GM23338 (cell line): ENCODE measurements at regions not wholly inside any gene's neighbourhood (a gene's known extent, or its start where the extent isn't known, plus 50 kb on each side); places are given as distances from the start of the nearest gene placed in this dataset.

Experiments used
- ATAC-seq: fragments of 200-7000 bp; cut with Tn5 transposase; 3 replicates; pipeline ENCODE4 v1.9.1; 2020
- DNase-seq: peaks from one replicate; pipeline ENCODE4 v3.0.0-alpha.2; 2015; ENCODE audit warnings: low spot score
- H2AFZ ChIP-seq: fragments of 200-600 bp; sonication (generic); 2 replicates; pipeline ENCODE4 v1.8.0; 2016; ENCODE audit warnings: antibody characterized with exemption, mild to moderate bottlenecking, moderate library complexity
- H3F3A ChIP-seq: fragments of 200-600 bp; sonication (generic); replicated peaks from 2 replicates; pipeline ENCODE4 v1.8.0; 2017; ENCODE audit warnings: antibody characterized with exemption, mixed run types, low read depth
- H3K27ac ChIP-seq: fragments of 200-600 bp; sonication (generic); 2 replicates; pipeline ENCODE4 v1.6.1; 2016; ENCODE audit warnings: low read depth
- H3K27me3 ChIP-seq: fragments of 200-600 bp; sonication (generic); 2 replicates; pipeline ENCODE4 v1.8.0; 2016; ENCODE audit warnings: mild to moderate bottlenecking, mixed run types, moderate library complexity; ENCODE audit not compliant: insufficient read depth
- H3K36me3 ChIP-seq: fragments of 200-600 bp; sonication (generic); 2 replicates; pipeline ENCODE4 v1.8.0; 2016; ENCODE audit warnings: mild to moderate bottlenecking; ENCODE audit not compliant: insufficient read depth
- H3K4me1 ChIP-seq: fragments of 200-600 bp; sonication (generic); 2 replicates; pipeline ENCODE4 v1.8.0; 2016; ENCODE audit warnings: mild to moderate bottlenecking, moderate library complexity; ENCODE audit not compliant: insufficient read depth
- H3K4me2 ChIP-seq: fragments of 200-600 bp; sonication (generic); 2 replicates; pipeline ENCODE4 v1.7.1; 2017; ENCODE audit warnings: mixed run types
- H3K4me3 ChIP-seq: fragments of 200-600 bp; sonication (generic); 2 replicates; pipeline ENCODE4 v1.6.1; 2016; ENCODE audit warnings: mixed run types
- H3K79me2 ChIP-seq: fragments of 200-600 bp; sonication (generic); replicated peaks from 2 replicates; pipeline ENCODE4 v1.8.0; 2017; ENCODE audit warnings: mild to moderate bottlenecking; ENCODE audit not compliant: insufficient read depth
- H3K9me2 ChIP-seq: fragments of 200-600 bp; sonication (generic); 2 replicates; pipeline ENCODE4 v1.8.0; 2017; ENCODE audit not compliant: insufficient read depth
- H4K20me1 ChIP-seq: fragments of 200-600 bp; sonication (generic); replicated peaks from 2 replicates; pipeline ENCODE4 v1.8.0; 2017; ENCODE audit warnings: mild to moderate bottlenecking; ENCODE audit not compliant: insufficient read depth
- H3K27ac Mint-ChIP-seq: 2 replicates; pipeline ENCODE4 v1.8.0; 2020; ENCODE audit warnings: inconsistent platforms, mild to moderate bottlenecking, moderate library complexity, mixed read lengths
- H3K27me3 Mint-ChIP-seq: 3 replicates; pipeline ENCODE4 v1.8.0; 2022; ENCODE audit warnings: low read depth, mild to moderate bottlenecking, moderate library complexity, mixed read lengths, inconsistent platforms; ENCODE audit not compliant: insufficient read depth, poor library complexity
- H3K36me3 Mint-ChIP-seq: 3 replicates; pipeline ENCODE4 v1.8.0; 2021; ENCODE audit warnings: low read depth, mild to moderate bottlenecking, inconsistent platforms, moderate library complexity, mixed read lengths
- H3K4me1 Mint-ChIP-seq: 3 replicates; pipeline ENCODE4 v1.8.0; 2020; ENCODE audit warnings: mild to moderate bottlenecking, inconsistent platforms, mixed read lengths
- H3K4me3 Mint-ChIP-seq: 3 replicates; pipeline ENCODE4 v1.8.0; 2021; ENCODE audit warnings: moderate library complexity, mild to moderate bottlenecking, inconsistent platforms, mixed read lengths
- H3K9me3 Mint-ChIP-seq: 3 replicates; pipeline ENCODE4 v1.8.0; 2020; ENCODE audit warnings: moderate library complexity, mild to moderate bottlenecking, inconsistent platforms, mixed read lengths
- CREB1 ChIP-seq: fragments of 250-450 bp; sonication (Bioruptor Pico); IDR thresholded peaks from 2 replicates; pipeline ENCODE4 v1.5.0; 2020; ENCODE audit warnings: low read depth, mild to moderate bottlenecking, moderate library complexity
- ETS1 ChIP-seq: IDR thresholded peaks from 2 replicates; pipeline ENCODE4 v1.6.1; 2016; ENCODE audit warnings: antibody characterized with exemption
- EZH2 ChIP-seq: fragments of 200-600 bp; sonication (generic); IDR thresholded peaks from one replicate; pipeline ENCODE4 v1.8.0; 2017; ENCODE audit warnings: antibody characterized with exemption, mild to moderate bottlenecking, low read depth; ENCODE audit not compliant: unreplicated experiment
- EZH2phosphoT487 ChIP-seq: fragments of 200-600 bp; sonication (generic); IDR thresholded peaks from one replicate; pipeline ENCODE4 v1.8.1; 2018; ENCODE audit warnings: antibody characterized with exemption; ENCODE audit not compliant: unreplicated experiment
- JUNB ChIP-seq: IDR thresholded peaks from one replicate; pipeline ENCODE4 v1.6.1; 2016; ENCODE audit warnings: antibody characterized with exemption; ENCODE audit not compliant: unreplicated experiment
- NANOG ChIP-seq: IDR thresholded peaks from 2 replicates; pipeline ENCODE4 v1.6.1; 2016; ENCODE audit warnings: antibody characterized with exemption, borderline replicate concordance
- POLR2AphosphoS5 ChIP-seq: IDR thresholded peaks from 2 replicates; pipeline ENCODE4 v1.6.1; 2016; ENCODE audit warnings: antibody characterized with exemption, low read depth
- REST ChIP-seq: IDR thresholded peaks from one replicate; pipeline ENCODE4 v1.6.1; 2018; ENCODE audit warnings: antibody characterized with exemption; ENCODE audit not compliant: unreplicated experiment
- STAT1 ChIP-seq: IDR thresholded peaks from one replicate; pipeline ENCODE4 v1.6.1; 2016; ENCODE audit warnings: antibody characterized with exemption; ENCODE audit not compliant: unreplicated experiment
- ZNF114 ChIP-seq: fragments of 250-450 bp; sonication (Bioruptor Pico); IDR thresholded peaks from 2 replicates; pipeline ENCODE4 v1.5.0; 2020; ENCODE audit warnings: mild to moderate bottlenecking, moderate library complexity
- ZNF331 ChIP-seq: fragments of 250-450 bp; sonication (Bioruptor Pico); IDR thresholded peaks from 2 replicates; pipeline ENCODE4 v1.5.0; 2020; ENCODE audit warnings: low read depth, mild to moderate bottlenecking, moderate library complexity

GRCh38 chr15:55106155-55106554, 90.6 kb downstream of the RSL24D1 start:
- no peaks in the 10 kb centered on the region for H3K79me2 ChIP-seq

GRCh38 chr15:55094136-55094535, 102.6 kb downstream of the RSL24D1 start:
- H3K4me2 ChIP-seq = no peak overlapping the region
- TF ChIP-seq REST (no peak), EZH2phosphoT487 (no peak), ZNF114 (CRISPR knock-in tag) (no peak), STAT1 (no peak), POLR2AphosphoS5 (no peak), JUNB (no peak), NANOG (no peak)
- H3K4me1 Mint-ChIP-seq = no peaks in the 10 kb centered on the region

More at GRCh38 chr15:55106155-55106554, 90.6 kb downstream of the RSL24D1 start:
- H3K9me3 Mint-ChIP-seq = peaks cover 54% of the 10 kb centered on the region
- no peak overlapping the region for H3K4me3 ChIP-seq
- no peaks in the 10 kb centered on the region for H3K4me1 ChIP-seq
- H3K27ac ChIP-seq = no peak overlapping the region
- H2AFZ ChIP-seq = no peak overlapping the region
- peaks cover 8% of the 10 kb centered on the region; the same call in 1 of the 3 replicates for H3K4me1 Mint-ChIP-seq
- H3K27me3 Mint-ChIP-seq = no peaks in the 10 kb centered on the region
- no peaks in the 10 kb centered on the region for H3K9me2 ChIP-seq
- ATAC-seq (no peak), DNase-seq (no peak)
- no peak for TF ChIP-seq ZNF114 (CRISPR knock-in tag)
- no peak for TF ChIP-seq REST
- no peak for TF ChIP-seq JUNB
- no peak for TF ChIP-seq NANOG
- TF ChIP-seq EZH2 = no peak
- TF ChIP-seq CREB1 (CRISPR knock-in tag) = no peak
- no peak for TF ChIP-seq ETS1
- no peak for TF ChIP-seq ZNF331
- H3F3A ChIP-seq = no peaks in the 10 kb centered on the region
- no peak overlapping the region for H3K4me3 Mint-ChIP-seq
- no peaks in the 10 kb centered on the region for H4K20me1 ChIP-seq
- H3K36me3 Mint-ChIP-seq = peaks cover 6% of the 10 kb centered on the region; the same call in 1 of the 3 replicates
- H3K27ac Mint-ChIP-seq = no peak overlapping the region
- H3K27me3 ChIP-seq = no peaks in the 10 kb centered on the region
- H3K36me3 ChIP-seq = no peaks in the 10 kb centered on the region
- no peak overlapping the region for H3K4me2 ChIP-seq

More at GRCh38 chr15:55094136-55094535, 102.6 kb downstream of the RSL24D1 start:
- no peaks in the 10 kb centered on the region for H4K20me1 ChIP-seq
- H3K79me2 ChIP-seq = no peaks in the 10 kb centered on the region
- DNase-seq (no peak), ATAC-seq (no peak)
- H3F3A ChIP-seq = no peaks in the 10 kb centered on the region
- H3K27me3 ChIP-seq = no peaks in the 10 kb centered on the region
- H3K4me1 ChIP-seq = no peaks in the 10 kb centered on the region
- Mint-ChIP-seq H3K4me3 (no peak overlapping the region), H3K36me3 (no peaks in the 10 kb centered on the region; the same call in 2 of the 3 replicates), H3K27me3 (no peaks in the 10 kb centered on the region), H3K9me3 (peaks cover 45% of the 10 kb centered on the region), H3K27ac (no peak overlapping the region)
- no peak overlapping the region for H3K4me3 ChIP-seq
- H2AFZ ChIP-seq = no peak overlapping the region
- H3K9me2 ChIP-seq = no peaks in the 10 kb centered on the region
- H3K36me3 ChIP-seq = no peaks in the 10 kb centered on the region; the same call in 1 of the 2 replicates
- no peak overlapping the region for H3K27ac ChIP-seq
